NCI-H82 treated with DMSO at 0.1 percent for 48 hours (cell line): ENCODE measurements at regions not wholly inside any gene's neighbourhood (a gene's known extent, or its start where the extent isn't known, plus 50 kb on each side); places are given as distances from the start of the nearest gene placed in this dataset.
"Not testable (repeated sequence)": the region's sequence is repeated elsewhere in the genome, so short reads cannot be mapped to it uniquely, and the experiment has no call there.

ENCODE experiments used
- DNase-seq: peaks from one replicate; lab custom pipeline; 2025; ENCODE audit not compliant: unreplicated experiment; lab: John Stamatoyannopoulos, UW

DNA sequence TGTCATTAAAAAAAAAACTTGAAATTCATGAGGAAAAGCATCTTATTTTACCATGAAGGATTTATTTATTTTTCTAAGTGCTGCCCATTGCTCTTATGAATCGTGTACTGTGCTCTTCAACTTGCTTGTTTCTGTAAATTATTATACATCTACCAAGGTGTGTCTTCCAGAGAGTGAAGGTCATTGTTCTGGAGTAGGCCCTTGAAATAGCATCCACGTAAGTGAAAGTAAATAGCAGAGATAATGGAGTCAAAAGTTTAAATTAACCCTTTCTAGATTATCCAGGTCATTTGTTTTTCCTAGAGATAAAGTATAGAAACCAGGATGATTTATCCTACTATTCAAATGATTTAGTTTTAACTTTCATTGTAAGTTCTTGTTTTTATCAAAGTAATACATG lies 473.1 kb downstream of the DIRAS2 start:
- no peak for DNase-seq

DNA sequence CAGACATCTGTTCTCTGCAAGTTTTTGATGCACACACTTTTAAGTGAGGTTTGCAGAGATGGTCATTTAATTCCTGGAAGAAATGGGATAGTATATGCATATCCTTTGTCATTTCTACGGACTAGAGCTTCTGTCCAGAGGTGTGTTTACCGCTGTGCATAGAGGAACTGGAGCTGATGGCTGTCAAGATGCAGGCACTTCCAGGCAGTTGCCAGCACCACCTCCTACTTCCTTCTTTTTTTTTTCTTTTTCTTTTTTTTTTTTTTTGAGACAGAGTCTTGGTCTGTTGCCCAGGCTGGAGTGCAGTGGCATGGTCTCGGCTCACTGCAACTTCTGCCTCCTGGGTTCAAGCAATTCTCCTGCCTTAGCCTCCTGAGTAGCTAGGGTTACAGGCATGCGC lies 468.7 kb downstream of the DIRAS2 start:
- DNase-seq = not testable (repeated sequence)

DNA sequence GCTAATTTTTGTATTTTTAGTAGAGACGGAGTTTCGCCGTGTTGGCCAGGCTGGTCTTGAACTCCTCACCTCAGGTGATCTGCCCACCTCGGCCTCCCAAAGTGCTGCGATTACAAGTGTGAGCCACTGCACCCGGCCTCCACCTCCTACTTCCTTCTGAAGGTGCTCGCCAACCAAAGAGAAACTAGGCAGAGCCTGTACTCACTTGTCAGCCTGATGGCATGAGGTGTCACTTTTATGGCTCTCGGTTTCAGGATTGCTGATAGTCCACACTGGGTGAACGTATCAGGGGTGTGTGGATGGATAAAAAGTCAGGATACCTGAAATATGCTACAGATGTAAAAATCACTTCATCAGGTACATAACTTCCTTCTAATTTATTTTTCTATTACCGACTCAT lies 468.3 kb downstream of the DIRAS2 start:
- DNase-seq = not testable (repeated sequence)

DNA sequence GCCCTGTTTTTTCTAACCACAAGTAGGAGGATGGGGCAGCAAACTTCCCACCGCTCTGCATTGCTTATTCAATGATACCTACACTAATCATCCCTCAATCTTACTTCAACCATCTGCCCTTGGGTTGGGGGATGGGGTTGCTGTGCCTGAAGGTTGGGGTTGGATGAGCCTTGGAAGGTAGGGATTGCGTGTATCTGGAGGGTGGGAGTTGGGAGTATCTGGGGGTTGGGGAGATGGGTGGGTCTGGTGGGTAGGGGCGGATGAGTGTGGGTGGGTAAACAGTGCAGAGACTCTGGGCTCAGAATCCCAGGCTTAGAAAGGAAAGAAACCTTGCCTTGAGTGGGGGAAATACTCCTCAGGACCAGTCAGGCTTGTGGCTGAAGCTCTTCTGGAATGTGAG lies 467.4 kb downstream of the DIRAS2 start:
- no peak for DNase-seq

DNA sequence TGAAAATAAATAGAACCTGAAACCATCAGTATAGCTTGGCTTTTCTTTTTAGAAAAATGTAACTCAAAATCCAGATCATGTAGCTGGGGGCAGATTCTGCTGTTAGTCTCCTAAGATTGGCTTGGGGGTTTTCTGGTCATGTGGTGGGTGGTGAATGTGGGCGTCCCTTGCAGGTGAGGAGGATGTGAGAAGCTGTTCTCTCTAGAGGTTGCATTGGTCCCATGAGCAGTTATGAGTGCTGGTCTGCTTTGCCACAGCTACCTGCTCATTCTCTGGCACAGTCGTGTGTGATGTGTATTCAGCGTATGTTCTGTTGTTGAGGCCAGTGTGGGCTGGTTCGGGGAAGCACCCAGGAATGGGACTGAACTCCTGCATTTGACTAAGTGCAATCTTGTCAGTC lies 466.8 kb downstream of the DIRAS2 start:
- DNase-seq = no peak

DNA sequence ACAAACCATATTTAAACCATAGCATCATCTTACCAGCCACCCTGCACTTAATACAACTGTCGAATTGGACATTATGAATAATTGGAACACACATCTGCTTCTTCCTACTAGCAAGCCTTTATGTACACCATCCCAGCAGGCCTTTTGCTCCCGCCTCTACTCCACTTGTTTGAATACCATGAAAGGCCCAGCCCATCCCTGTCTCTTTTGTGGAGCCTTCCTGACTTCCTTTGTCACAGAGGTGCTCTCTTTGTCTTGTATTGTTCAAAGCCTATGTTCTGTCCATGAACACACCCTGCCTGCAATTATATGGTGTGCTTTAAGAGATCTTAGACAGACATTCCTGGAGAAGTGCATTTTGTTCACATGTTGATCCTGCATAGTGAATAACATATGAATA lies 465.7 kb downstream of the DIRAS2 start:
- no peak for DNase-seq

DNA sequence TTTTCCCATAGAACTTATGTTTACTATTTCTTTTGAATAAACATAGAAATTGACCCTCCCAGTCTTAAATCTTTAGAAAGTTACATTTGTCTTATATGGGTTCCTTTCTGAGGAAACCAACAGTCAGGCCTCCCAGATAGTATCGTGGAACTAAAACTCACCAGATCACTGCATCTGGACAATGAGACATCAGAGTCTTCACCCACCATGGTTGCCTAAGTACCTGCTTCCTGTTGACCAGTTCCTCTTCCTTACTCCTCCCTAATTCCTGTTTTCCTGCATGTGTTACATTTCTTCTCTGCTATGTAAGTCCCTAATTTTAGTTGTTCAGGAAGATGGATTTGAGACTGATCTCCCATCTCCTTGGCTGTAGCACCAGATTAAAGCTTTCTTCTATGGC lies 462.2 kb downstream of the DIRAS2 start:
- DNase-seq = no peak

DNA sequence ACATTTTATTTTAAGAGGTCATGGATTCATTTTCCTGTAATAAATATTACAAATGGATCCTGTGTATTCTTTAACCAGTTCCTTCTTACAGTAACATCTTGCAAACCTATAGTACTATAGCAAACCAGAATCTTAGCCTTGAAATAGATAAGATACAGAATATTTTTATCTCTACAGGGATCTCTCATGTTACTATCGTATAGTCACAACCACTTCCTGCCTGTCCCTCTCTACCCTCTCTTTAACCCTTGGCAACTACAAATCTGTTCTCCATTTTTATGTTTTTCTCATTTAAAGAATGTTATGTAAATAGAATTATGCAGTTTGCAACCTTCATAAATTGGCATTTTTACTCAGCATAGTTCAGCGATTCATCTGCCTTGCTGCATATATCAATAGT lies 454.0 kb downstream of the DIRAS2 start:
- no peak for DNase-seq

DNA sequence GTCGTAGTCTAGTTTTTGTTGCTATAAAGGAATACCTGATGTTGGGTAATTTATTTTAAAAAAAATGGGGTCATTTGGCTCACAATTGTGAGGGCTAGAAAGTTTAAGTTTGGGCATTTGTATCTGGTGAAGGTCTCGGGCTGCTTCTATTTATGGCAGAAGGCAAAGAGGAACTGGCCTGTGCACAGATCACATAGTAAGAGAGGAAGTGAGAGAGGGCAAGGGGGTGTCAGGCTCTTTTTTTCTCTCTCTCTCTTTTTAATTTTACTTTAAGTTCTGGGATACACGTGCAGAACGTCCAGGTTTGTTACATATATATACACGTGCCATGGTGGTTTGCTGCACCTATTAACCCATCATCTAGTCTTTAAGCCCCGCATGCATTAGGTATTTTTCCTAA lies 453.3 kb downstream of the DIRAS2 start:
- DNase-seq = no peak

DNA sequence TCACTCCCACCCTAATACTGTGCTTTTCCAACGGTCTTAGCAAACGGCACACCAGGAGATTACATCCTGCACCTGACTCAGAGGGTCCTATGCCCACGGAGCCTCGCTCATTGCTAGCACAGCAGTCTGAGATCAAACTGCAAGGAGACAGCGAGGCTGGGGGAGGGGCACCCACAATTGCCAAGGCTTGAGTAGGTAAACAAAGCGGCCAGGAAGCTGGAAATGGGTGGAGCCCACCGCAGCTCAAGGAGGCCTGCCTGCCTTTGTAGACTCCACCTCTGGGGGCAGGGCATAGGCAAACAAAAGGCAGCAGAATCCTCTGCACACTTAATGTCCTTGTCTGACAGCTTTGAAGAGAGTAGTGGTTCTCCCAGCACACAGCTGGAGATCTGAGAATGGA lies 450.2 kb downstream of the DIRAS2 start:
- not testable (repeated sequence) for DNase-seq

DNA sequence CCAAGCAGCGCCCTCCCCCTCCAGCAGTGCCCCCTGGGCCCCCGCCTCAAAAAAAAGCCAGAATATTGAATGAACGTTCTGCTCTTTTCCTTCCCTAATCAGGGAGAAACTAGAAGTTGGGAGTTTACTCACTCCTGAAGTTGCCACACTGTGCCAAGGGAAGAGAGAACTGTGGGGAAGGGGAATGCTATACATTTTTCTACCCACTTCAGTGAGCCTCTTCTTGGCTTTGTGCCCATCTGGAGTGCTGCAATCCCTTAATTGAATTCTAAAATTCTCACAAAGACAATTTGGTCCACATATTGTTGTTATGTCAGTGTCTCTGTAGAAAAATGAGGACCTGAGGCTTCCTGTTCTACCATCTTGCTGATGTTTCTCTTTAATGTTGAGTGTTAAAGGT lies 443.7 kb downstream of the DIRAS2 start:
- DNase-seq = no peak

DNA sequence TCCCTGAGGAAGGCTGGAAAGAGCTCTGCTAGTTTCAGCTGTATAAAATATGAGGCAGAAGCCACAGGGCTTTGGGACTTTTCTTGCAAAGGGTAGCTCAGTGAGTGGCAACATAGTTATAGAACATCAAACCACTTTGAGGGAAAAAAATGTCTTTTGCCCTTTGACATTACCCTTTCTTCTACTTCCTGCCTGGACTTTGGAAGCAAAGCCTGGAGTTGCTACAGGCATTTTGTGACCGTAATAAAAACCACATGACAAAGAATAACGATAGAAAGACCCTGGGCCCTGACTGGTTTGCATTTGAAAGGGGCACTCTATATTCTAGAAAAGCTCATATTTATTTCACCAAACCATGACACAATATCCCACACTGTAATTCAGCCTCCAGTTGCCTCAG lies 440.9 kb downstream of the DIRAS2 start:
- no peak for DNase-seq

DNA sequence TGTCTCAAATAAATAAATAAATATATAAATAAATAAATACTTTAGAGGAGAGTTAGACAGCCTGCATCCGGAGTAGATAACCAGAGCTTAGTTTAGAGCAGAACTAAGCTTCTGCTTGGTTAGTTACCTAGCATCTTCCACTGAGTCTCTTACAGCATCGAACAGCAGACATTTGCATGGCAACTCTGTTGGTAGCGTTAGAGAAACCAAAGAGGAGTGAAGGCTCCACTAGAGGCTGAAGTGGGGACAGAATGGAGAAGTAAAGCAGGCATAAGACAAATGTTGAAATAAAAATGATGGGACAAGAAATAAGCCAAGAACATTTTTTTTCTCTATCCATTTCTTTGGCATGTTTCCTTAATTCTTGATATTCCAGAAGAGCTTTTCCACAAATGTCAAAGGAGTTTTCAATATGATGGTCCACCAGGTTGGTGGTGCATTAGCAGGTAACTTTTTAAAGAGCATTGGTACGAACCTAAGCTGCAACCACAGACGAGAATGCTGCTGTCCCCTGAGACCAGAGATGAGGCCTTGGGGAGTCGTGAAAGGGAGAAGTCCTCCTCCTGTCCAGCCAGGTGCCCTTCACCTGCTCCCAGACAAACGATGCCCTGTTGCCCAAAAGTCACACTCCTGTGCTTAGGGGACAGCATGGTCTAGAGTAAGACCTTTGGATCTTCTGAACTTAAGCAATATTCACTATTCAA lies 438.3 kb downstream of the DIRAS2 start:
- DNase-seq = no peak

DNA sequence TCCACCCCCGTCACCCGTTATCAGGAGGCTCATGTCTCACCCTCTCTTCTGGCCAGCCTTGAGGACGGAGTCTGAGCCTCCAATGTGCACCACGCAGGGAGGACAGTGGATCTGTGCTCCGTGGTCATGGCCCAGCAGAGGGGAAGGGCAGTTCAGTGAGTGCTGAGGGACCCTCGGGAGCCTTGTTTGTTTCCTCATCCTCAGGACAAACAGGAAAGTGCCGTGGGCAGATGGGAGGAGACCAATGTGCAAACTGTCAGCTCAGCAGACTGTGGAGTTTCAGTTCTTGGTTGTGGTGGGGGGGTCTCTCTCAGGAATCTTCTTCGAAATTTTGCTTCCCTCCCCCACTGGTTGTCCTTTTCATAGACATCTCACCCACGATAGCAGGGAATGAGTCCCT lies 429.6 kb downstream of the DIRAS2 start:
- DNase-seq = not testable (repeated sequence)

DNA sequence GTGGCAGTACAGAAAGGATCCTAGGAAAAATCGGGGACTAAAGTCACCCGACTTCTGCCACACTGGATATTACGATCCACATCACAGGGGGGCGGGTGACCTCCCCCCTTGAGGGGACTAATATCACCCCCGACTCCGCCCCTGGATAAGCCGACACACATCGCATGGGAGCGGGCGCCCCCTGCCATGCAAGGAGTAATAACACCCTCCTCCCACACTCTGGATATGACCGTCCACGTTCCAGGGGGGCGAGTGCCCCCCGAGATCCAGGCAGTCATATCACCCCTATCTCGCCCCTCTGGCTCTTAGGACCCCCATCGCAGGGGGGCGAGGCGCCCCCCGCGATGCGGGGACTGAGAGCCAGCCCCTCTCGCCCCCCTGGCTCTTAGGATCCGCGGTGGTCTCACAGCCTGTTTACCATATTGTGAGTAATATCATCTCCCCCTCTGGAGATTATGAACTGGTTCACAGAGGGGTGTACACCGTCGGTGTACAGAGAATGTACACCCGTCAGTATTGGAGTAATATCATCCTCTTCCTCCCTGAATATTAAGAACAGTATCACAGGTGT lies 423.0 kb downstream of the DIRAS2 start:
- DNase-seq = no peak

DNA sequence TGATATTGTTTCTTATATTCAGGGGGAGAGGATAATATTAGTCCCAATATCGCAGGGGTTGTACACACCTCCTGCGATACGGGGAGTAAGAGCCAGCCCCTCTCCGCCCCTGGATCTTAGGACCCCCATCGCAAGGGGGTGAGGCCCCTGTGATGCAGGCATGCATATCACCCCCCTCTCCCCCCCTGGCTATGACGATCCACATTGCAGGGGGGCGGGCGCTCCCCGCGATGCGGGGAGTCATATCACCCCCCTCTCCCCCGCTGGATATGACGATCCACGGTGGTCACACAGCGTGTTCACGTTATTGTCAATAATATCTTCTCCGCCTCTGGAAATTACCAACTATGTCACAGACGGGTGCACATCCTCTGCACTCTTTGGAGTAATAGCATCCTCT lies 420.7 kb downstream of the DIRAS2 start:
- DNase-seq = not testable (repeated sequence)

DNA sequence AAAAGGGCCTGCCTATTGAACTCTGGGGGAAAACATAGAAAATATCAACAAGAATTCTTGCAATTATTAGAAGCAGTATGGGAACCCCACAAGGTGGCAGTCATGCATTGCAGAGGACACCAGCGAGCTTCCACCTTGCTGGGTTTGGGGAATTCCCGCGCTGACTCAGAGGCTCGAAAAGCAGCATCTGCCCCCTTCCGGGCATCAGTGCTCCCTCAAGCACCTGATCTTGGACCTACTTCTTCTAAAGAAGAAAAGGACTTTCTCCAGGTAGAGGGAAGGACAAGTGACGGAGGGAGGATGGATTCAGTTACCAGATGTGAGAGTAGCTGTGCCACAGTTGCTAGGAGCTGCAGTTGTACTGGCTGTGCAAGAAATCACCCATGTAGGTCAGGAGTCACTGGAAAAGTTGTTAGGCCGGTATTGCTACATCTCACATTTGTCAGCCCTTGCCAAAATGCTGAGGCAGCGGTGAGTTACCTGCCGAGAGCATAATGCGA lies 415.7 kb downstream of the DIRAS2 start:
- not testable (repeated sequence) for DNase-seq

DNA sequence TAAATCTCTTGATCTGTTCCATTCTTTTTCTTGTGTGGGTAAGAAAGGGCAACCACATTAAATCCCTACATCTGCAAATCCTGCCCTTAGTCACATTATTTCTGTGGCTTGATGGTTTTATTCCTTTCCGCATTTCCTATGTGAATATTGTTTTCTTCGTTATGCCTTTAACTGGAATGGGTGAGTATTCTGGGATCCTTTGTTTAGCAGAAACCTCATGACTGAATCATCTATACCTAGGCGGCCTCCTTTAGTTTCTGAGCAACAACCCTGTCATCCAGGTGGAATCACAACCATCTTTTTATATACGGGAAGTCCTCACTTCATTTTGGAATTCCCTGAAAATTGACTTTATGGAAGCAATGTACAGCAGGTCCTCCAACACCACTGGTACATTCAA lies 409.5 kb downstream of the DIRAS2 start:
- DNase-seq = not testable (repeated sequence)

DNA sequence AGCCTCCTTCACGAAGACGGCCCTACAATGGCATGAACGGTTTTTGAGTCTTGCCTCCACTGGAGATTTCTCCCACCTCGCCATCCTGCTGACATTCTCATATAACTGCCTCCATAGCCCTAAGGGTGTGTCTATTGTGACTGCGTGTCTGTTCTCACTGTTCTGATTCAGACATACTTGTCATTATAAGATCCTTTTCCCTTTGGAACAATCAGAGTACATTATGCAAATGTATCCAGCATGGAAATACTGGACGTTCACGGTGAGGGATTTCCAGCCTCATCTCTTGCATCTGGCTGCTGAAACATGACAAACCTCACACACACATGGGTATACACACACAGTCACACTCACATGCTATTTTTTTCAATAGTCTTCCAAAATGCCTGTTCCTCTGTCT lies 402.1 kb downstream of the DIRAS2 start:
- no peak for DNase-seq

DNA sequence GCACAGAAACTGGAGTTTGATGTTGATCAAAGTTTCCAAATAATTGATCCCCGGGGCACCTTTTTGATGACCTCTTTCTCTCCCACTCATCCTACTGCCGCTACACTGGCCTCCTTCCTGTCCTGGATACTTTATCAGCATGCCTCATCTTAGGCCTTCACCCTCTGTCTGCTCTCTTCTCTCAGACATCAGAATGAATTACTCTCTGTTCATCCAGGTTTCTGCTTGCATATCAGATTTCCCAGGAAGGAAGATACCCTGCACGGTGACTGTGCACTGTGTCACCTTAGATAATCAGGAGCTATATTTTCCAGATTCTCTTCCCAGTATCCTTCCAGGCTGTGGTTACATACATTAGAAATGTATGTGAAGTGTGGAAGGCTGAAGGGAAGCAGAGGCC lies 397.0 kb downstream of the DIRAS2 start:
- DNase-seq = no peak

DNA sequence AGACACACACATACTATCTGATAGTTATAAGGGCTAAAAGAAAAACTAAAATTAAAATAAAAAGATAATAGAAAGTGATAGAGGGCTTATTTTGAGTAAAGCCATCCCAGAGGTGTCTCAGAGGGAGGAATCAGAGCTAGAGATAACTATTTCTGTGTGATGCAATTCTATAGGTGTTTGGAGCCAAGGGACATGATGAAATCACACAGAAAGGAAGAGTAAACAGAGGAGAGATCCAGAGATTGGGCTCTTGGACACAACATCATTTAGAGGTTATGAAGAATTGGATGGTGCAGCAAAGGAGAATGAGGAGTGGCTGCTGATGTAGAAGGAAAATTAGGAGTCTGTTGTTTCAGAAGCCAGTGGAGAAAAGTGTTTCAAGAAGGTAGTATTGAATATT lies 393.5 kb downstream of the DIRAS2 start:
- DNase-seq = no peak

DNA sequence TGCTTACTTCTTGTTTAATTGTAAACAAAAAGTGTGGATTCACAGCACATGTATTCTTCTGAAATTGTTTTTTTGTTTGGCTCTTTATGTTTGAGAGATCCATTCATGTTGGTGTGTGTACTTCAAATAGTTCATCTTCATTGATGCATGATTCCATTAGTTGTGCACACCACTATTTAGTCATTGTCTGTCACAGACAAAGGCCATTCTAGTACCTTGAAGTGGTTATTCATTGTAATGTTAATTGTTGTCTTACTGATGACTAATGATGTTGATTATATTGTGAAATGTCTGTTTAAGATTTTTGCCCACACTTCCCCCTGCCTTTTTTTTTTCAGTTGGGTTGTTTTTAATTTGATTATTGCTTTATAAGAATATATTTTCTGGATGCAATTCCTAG lies 391.3 kb downstream of the DIRAS2 start:
- DNase-seq = no peak

DNA sequence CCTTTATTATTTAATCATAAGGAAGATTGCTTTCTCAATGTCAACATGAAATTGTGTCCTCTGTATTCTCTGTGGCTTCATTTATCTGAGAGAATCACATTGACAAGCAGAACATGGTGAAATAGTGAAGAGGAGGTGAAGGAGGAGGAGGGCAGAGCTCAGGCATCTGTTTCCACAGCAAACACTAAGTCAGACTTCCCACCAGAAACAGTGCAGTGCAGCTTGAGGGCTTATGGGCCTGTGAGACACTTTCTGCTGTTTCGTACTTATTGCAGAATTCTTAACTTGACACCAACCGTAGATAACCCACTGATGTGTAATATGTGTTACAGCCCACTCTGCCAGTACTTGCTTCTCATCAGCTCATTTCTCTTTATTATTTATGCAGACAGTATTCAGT lies 386.3 kb downstream of the DIRAS2 start:
- DNase-seq = no peak
